HG03565 (cell line): ENCODE measurements at regions not wholly inside any gene's neighbourhood (a gene's known extent, or its start where the extent isn't known, plus 50 kb on each side); places are given as distances from the start of the nearest gene placed in this dataset.
"Not testable (repeated sequence)": the region's sequence is repeated elsewhere in the genome, so short reads cannot be mapped to it uniquely, and the experiment has no call there.

Source experiments
- ATAC-seq: cut with Tn5 transposase; IDR thresholded peaks from one replicate; pipeline ENCODE4 v1.9.1; 2021; ENCODE audit warnings: mild to moderate bottlenecking, moderate library complexity; ENCODE audit not compliant: unreplicated experiment

- no peak for ATAC-seq
Observed at GRCh38 chr4:17246656-17247055, 265.2 kb downstream of the QDPR start.

DNA sequence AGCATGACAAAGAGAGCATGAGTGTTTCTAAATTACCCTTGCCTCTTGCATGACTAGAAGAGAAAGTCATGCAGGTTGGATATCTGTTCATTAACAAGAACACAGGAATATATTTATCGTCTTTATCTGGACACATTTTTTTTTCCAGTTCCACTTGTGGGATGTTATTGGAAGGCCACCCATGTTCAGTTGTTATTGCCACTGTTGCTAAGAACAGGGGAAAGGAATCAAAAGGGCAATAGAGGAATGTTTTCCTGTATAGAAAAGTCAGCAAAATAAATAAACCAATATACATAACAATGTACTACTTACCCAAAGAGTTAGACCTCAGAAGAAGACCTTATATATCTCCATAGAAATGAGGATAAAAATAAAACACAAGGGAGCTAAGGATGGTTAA, 270.1 kb downstream of the QDPR start:
- no peak for ATAC-seq

DNA sequence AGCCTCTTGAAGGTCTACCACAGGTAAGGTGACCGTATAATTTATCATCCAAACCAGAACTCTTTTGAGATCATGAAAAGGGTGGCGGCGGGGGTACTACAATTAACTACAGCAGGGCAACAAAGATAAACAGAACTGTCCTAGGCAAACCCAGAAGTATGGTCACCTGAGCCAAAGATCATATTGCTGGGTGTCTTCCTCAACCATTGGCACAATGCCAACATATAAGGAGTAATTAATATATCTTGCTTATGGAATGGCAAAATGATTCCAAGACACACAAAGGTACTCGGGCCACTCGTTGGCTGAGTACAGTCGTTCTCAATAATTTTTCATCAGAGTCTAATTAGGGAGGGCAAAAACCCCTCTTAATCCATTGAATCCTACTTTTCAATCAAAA, 273.3 kb downstream of the QDPR start:
- no peak for ATAC-seq

- no peak for ATAC-seq
Observed at GRCh38 chr4:17236686-17237085, 275.2 kb downstream of the QDPR start.

DNA sequence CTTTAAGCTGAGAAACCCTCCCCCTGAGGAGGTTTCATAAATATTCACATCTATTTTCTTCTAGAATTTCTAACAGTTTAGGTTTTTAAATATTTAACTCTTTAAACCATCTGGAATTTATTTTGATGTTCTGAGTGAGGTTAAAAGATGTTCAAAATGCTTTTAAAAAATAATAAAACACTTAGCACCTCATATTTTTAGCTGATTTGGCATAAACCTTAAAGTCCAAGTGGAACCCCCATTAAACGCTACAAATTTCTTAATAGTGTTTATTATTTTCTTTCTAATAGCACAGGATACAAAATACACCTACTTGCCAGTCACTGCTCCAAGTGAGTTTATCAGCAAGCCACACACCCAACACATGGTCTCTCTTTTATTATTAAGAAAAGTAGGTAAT, 277.2 kb downstream of the QDPR start:
- no peak for ATAC-seq

DNA sequence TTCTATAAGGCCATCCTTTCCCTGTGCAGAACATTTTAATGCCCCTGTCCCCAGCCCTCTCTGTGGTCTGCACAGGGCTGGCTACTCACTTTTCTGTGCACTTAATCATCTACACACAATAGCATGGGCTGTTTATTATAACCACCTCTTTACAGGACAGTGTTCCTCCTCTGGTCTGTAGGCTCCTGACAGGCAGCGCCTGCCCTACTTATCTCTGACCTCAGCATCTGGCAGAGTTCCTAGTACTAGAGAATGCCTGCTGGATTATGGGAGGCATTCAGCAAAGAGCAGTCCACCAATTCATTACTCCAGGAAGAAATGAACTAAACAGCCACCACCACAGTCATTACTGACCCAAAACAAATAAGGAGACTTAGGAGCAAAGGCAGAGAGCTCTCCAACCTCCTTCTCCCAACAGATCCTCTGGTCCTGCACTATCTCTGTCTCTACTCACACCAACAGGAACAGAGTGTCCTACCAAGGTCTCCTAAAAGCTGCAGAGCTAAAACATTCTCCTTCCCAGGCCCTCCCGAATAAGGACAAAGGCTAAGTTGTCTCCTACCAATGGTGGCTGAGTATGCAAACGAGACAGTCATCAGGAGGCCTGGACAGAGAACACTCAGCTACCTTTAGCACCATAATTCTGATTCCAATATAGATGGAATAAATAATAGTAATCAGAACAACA, 279.2 kb downstream of the QDPR start:
- no peak for ATAC-seq

DNA sequence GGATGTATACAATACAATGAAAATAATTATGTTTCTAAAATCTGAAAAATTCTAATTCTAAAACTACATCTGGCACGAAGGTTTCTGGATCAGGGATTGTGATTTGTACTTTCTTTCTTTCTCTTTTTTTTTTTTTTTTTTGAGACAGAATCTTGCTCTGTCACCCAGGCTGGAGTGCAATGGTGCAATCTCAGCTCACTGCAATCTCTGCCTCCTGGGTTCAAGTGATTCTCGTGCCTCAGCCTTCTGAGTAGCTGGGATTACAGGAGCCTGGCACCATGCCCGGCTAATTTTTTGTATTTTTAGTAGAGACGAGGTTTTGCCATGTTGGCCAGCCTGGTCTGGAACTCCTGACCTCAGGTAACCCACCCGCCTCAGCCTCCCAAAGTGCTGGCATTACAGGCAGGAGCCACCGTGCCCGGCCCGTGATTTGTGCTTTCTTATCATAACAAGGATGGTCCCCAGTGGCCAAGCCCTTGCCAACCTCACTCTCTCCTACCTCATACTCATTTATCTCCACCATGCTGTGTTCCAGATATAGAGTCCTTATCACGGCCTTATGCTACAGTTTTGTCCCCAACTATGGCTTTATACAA, 279.9 kb downstream of the QDPR start:
- not testable (repeated sequence) for ATAC-seq

GRCh38 chr4:17230727-17231126, 281.2 kb downstream of the QDPR start:
- ATAC-seq: no peak

DNA sequence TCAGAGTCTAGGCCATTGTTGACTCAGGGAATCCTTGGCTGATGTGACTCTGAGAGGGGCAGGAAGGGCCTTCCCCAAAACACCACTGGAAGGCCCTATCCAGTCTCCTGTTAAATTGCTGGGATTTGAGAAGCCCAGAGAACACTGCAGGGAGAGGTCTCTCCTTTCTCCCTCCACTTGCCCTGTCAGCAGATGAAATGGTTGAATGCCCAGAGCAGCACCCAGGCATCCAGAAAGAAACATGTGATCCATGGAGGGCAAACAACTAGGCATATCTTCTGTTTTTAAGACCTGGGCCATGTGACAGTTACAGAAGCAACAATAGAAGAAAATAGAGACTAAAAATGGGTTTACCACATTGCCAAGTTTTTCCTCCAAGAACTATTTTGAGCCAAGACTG, 291.1 kb downstream of the QDPR start:
- no peak for ATAC-seq

DNA sequence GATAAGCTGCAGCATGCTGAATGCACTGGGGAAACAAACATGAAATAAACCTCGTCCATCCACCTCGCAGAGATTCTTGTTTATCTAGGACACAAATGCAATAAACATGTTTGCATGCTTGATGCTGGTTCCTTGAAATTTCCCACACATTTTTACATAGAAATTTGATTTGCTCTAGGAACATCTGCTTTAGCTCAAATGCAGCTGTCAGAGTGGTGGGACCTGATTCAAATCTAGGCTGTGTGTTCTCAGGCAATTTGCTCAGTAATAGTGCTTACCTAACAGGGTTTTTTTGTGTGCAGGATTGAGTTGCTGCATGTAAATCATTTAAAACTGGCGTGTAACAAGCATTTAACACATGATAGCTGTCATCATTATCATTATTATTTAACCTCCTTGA, 293.1 kb downstream of the QDPR start:
- no peak for ATAC-seq

- ATAC-seq: no peak
Observed at GRCh38 chr4:17206829-17207801, 304.8 kb downstream of the QDPR start.

GRCh38 chr4:17204908-17205307, 306.5 kb upstream of the LDB2 start:
- no peak for ATAC-seq

- ATAC-seq: no peak
Observed at GRCh38 chr4:17203797-17204196, 305.4 kb upstream of the LDB2 start.

- ATAC-seq: no peak
Observed at GRCh38 chr4:17197070-17197469, 298.6 kb upstream of the LDB2 start.

GRCh38 chr4:17195461-17196275, 297.2 kb upstream of the LDB2 start:
- no peak for ATAC-seq

- no peak for ATAC-seq
Observed at GRCh38 chr4:17194586-17194985, 296.1 kb upstream of the LDB2 start.

- no peak for ATAC-seq
Observed at GRCh38 chr4:17189759-17190158, 291.3 kb upstream of the LDB2 start.

DNA sequence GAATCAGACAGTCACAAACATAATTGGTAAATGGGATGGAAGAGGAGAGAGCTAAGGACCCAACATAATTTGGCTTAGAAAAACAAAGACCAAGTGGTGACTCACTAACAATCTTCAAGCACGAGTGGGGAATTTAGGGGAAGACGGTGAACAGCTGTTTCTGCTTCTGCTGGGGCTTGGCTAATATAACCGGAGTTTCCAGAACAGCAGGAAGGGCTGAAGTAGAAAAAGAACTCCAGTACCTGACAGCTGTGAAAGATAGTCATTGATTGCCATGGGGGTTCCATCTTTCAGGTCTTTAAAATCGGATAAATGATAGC, 290.9 kb upstream of the LDB2 start:
- no peak for ATAC-seq

DNA sequence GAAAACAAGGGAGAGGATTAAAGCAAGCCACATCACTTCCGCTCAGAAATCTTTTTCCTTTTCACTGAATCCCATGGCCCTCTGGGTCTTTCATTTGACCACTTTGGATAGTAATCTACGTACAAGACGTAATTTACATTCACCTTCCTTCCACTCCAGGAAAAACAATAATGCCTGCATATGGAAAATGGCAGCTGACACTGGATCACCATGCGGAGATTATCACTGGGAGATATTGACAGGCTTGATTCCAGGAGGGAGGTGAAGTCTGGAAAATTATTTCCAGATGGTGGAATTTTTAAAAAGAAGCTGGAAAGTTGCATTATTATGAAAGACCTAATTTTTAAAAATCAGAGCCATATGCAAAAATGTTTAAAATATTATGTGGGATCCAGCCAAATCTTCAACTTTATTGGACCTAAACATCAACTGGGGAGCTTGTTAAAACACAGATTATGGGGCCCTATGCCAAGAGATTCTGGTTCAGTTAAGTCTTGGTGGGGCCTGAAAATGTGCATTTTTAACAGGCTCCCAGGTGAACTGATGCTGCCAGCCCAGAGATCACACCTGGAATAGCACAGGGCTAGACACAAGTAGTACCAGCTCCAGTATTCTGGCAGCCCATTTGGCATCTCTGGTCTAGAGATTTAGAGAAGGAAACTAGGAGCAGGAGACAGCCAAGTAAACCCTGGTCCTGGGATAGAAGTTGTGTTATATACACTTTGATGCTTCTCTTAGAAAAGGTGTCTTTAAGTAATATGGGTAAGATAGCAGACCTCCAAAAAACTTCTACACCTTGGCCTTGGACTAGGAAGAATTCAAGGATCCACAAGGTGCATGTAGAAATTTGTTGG, 290.3 kb upstream of the LDB2 start:
- no peak for ATAC-seq

DNA sequence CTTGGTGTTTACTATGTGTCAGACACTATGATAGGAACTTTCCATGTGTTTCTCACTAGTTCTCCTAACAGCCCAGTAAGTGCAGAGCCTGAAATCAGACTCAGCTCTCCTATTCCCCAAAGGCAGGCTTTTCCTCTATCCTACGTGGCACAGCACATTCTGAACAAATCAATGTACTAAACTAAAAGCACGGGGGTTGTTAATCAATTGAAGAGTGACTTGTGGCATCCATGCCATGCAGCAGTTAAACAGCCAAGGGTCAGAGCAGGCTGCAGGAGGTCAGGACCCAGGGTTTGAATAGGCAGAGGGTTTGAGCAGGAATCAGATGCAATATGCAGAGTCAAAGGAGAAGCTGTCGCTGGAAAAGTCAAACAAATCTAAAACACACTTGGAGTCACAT, 289.7 kb upstream of the LDB2 start:
- no peak for ATAC-seq
